ENCODE measurements at regions not wholly inside any gene's neighbourhood (a gene's known extent, or its start where the extent isn't known, plus 50 kb on each side); places are given as distances from the start of the nearest gene placed in this dataset.

- ChIA-PET POLR2A (no interaction called here), CTCF (interaction anchor here (1.1 kb wide), 1 partner anchor 9 kb away, joined by 3 read pairs; no protein-coding TSS in a partner anchor)
- DNase-seq (ENCODE audit: extremely low spot score), result no peak
- no peak for TF ChIP-seq CTCF (IDR thresholded peaks at IDR 0.05; ENCODE audit: control extremely low read depth, extremely low read depth, low read depth, missing control alignments)
These were observed 442.8 kb upstream of the ARRDC4 start for GRCh38 chr15:97517737-97518136.

- ChIA-PET CTCF (interaction anchor here (0.7 to 1.0 kb wide), 2 partner anchors 9 to 27 kb away, joined by 3 to 5 read pairs; no protein-coding TSS in a partner anchor), POLR2A (no interaction called here)
- DNase-seq (ENCODE audit: extremely low spot score), result no peak
- TF ChIP-seq CTCF (IDR thresholded peaks at IDR 0.05; ENCODE audit: control extremely low read depth, extremely low read depth, low read depth, missing control alignments), result no peak
These were observed 439.8 kb upstream of the ARRDC4 start for GRCh38 chr15:97520689-97521088.

GRCh38 chr15:97521381-97522285 lies 438.9 kb upstream of the ARRDC4 start:
- TF ChIP-seq CTCF (IDR thresholded peaks at IDR 0.05; ENCODE audit: control extremely low read depth, extremely low read depth, low read depth, missing control alignments), result no peak
- ChIA-PET POLR2A (no interaction called here), CTCF (interaction anchor here (1.2 kb wide), 1 partner anchor 35 kb away, joined by 3 read pairs; no protein-coding TSS in a partner anchor)
- no peak for DNase-seq (ENCODE audit: extremely low spot score)

GRCh38 chr15:97522347-97522746 lies 438.2 kb upstream of the ARRDC4 start:
- CTCF ChIA-PET, result interaction anchor here (1.2 kb wide), 1 partner anchor 34 kb away, joined by 3 read pairs; no protein-coding TSS in a partner anchor
- no peak for DNase-seq (ENCODE audit: extremely low spot score)
- TF ChIP-seq CTCF (IDR thresholded peaks at IDR 0.05; ENCODE audit: control extremely low read depth, extremely low read depth, low read depth, missing control alignments), result no peak
- POLR2A ChIA-PET, result no interaction called here

GRCh38 chr15:97525809-97526208 lies 434.7 kb upstream of the ARRDC4 start:
- ChIA-PET POLR2A (no interaction called here), CTCF (interaction anchor here (0.9 kb wide), 1 partner anchor 9 kb away, joined by 3 read pairs; no protein-coding TSS in a partner anchor)
- TF ChIP-seq CTCF (IDR thresholded peaks at IDR 0.05; ENCODE audit: control extremely low read depth, extremely low read depth, low read depth, missing control alignments), result no peak
- no peak for DNase-seq (ENCODE audit: extremely low spot score)

GRCh38 chr15:97528238-97528637 lies 432.3 kb upstream of the ARRDC4 start:
- POLR2A ChIA-PET, result no interaction called here

More at GRCh38 chr15:97528238-97528637, 432.3 kb upstream of the ARRDC4 start:
- no peak for TF ChIP-seq CTCF (IDR thresholded peaks at IDR 0.05; ENCODE audit: control extremely low read depth, extremely low read depth, low read depth, missing control alignments)
- CTCF ChIA-PET, result no interaction called here
- DNase-seq (ENCODE audit: extremely low spot score), result no peak

Data from GM10248 (cell line).